Type B pancreatic cell (in vitro differentiated cells): ENCODE measurements at regions not wholly inside any gene's neighbourhood (a gene's known extent, or its start where the extent isn't known, plus 50 kb on each side); places are given as distances from the start of the nearest gene placed in this dataset.
A peak's percentile ranks its signal among the peaks of the same experiment; 100 is the strongest.

Source experiments
- DNase-seq: peaks from one replicate; pipeline ENCODE4 v3.0.0; 2021; ENCODE audit warnings: mixed read lengths; ENCODE audit not compliant: unreplicated experiment; ENCODE audit errors: extremely low spot score
- H3K27ac Mint-ChIP-seq: 2 replicates; pipeline ENCODE4 v1.8.0; 2021; ENCODE audit warnings: mild to moderate bottlenecking, mixed read lengths
- H3K27me3 Mint-ChIP-seq: 2 replicates; pipeline ENCODE4 v1.8.0; 2021; ENCODE audit warnings: mixed read lengths
- H3K36me3 Mint-ChIP-seq: 2 replicates; pipeline ENCODE4 v1.8.0; 2021; ENCODE audit warnings: mixed read lengths
- H3K4me1 Mint-ChIP-seq: one replicate; pipeline ENCODE4 v1.8.0; 2021; ENCODE audit warnings: mixed read lengths; ENCODE audit not compliant: unreplicated experiment
- H3K4me3 Mint-ChIP-seq: 2 replicates; pipeline ENCODE4 v1.8.0; 2021; ENCODE audit warnings: mild to moderate bottlenecking, mixed read lengths
- H3K9me3 Mint-ChIP-seq: 2 replicates; pipeline ENCODE4 v1.8.0; 2021; ENCODE audit warnings: mixed read lengths
- CTCF ChIP-seq: fragments of 200-600 bp; sonication (generic); conservative IDR thresholded peaks from 2 replicates; pipeline ENCODE4 v1.5.0; 2021; ENCODE audit warnings: antibody characterized with exemption, mild to moderate bottlenecking

GRCh38 chr13:62626771-62627170 lies 1211.1 kb upstream of the PCDH20 start:
- no peak for DNase-seq
- Mint-ChIP-seq H3K4me1 (no peaks in the 10 kb centered on the region), H3K4me3 (no peak overlapping the region), H3K27me3 (no peaks in the 10 kb centered on the region), H3K36me3 (no peaks in the 10 kb centered on the region), H3K27ac (no peak overlapping the region), H3K9me3 (no peaks in the 10 kb centered on the region)
- TF ChIP-seq CTCF: peak; percentile 33

GRCh38 chr13:62625214-62625881 lies 1209.7 kb upstream of the PCDH20 start:
- no peak for TF ChIP-seq CTCF
- Mint-ChIP-seq H3K36me3 (no peaks in the 10 kb centered on the region), H3K27me3 (no peaks in the 10 kb centered on the region), H3K9me3 (no peaks in the 10 kb centered on the region), H3K27ac (no peak overlapping the region), H3K4me1 (no peaks in the 10 kb centered on the region), H3K4me3 (no peak overlapping the region)
- DNase-seq: no peak

- Mint-ChIP-seq H3K4me3 (peak overlapping the region; percentile 72), H3K27me3 (no peaks in the 10 kb centered on the region), H3K36me3 (no peaks in the 10 kb centered on the region), H3K27ac (peak overlapping the region; percentile 89), H3K9me3 (no peaks in the 10 kb centered on the region), H3K4me1 (peaks cover 3% of the 10 kb centered on the region)
- no peak for DNase-seq
- no peak for TF ChIP-seq CTCF
Measured at GRCh38 chr13:62613819-62614218, 1198.2 kb upstream of the PCDH20 start.

GRCh38 chr13:62611343-62611742 lies 1195.7 kb upstream of the PCDH20 start:
- Mint-ChIP-seq H3K4me1 (peaks cover 3% of the 10 kb centered on the region), H3K27ac (no peak overlapping the region), H3K4me3 (no peak overlapping the region), H3K9me3 (no peaks in the 10 kb centered on the region), H3K36me3 (no peaks in the 10 kb centered on the region), H3K27me3 (no peaks in the 10 kb centered on the region)
- no peak for DNase-seq
- TF ChIP-seq CTCF: no peak

- no peak for TF ChIP-seq CTCF
- Mint-ChIP-seq H3K27me3 (no peaks in the 10 kb centered on the region), H3K27ac (no peak overlapping the region), H3K4me3 (no peak overlapping the region), H3K36me3 (no peaks in the 10 kb centered on the region), H3K4me1 (no peaks in the 10 kb centered on the region), H3K9me3 (no peaks in the 10 kb centered on the region)
- no peak for DNase-seq
Measured at GRCh38 chr13:62598708-62599107, 1183.1 kb upstream of the PCDH20 start.

GRCh38 chr13:62595976-62596375 lies 1180.3 kb upstream of the PCDH20 start:
- no peak for DNase-seq
- Mint-ChIP-seq H3K27ac (no peak overlapping the region), H3K36me3 (no peaks in the 10 kb centered on the region), H3K4me1 (no peaks in the 10 kb centered on the region), H3K9me3 (no peaks in the 10 kb centered on the region), H3K27me3 (no peaks in the 10 kb centered on the region), H3K4me3 (no peak overlapping the region)
- TF ChIP-seq CTCF: no peak
